Coronary artery (tissue), 2 donors: ENCODE measurements at regions not wholly inside any gene's neighbourhood (a gene's known extent, or its start where the extent isn't known, plus 50 kb on each side); places are given as distances from the start of the nearest gene placed in this dataset.

Experiments used
- DNase-seq: peaks from one replicate; pipeline ENCODE4 v3.0.0-alpha.2; 2017; ENCODE audit warnings: low spot score
- H3K27ac ChIP-seq, 2 donors: fragments of 200-600 bp; sonication (generic); one replicate each; pipeline ENCODE4 v1.5.1; 2016 to 2019
- H3K4me3 ChIP-seq: fragments of 200-600 bp; sonication (generic); 2 replicates; pipeline ENCODE4 v1.5.1; 2016; ENCODE audit warnings: mild to moderate bottlenecking, moderate library complexity
- CTCF ChIP-seq: fragments of 200-600 bp; sonication (generic); IDR thresholded peaks from one replicate; pipeline ENCODE4 v1.5.1; 2019; ENCODE audit warnings: antibody characterized with exemption

DNA sequence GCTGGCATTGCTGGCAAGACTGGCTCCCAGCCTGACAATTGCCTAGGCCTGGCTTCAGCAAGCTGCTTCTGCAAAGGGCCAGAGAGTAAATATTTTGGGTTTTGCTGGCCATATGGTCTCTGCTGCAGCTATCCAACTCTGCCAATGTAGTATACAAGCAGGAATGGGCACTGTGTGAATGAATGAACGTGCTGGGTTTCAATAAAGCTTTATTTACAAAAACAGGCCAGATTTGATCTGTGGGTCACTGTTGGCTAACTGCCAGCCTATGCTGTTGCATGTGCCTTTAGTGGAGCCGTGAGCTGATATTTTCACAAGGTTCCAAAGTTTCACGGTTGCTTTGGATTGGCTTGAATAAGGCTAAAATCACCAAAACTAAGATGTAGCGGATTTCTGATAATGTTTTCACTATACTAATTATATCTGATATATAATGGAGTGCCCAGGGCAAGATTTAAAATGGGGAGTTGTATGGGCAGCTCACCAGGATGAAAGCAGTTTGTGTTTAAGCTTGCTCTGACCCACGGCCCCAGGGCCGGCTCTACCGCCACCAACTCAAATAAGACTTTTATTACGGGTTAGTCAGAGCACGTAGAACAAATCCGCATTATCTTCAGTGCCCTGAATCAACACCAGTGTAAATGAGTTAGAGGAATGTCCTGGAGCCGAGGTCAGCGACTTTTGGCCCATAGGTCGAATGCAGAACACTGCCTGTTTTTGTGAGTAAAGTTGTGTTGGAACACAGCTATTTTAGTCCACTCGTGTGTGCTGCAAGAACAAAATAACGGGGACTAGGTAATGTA, 98.6 kb upstream of the DAP start:
- no peak overlapping the region for H3K27ac ChIP-seq
- no peak for TF ChIP-seq CTCF
- no peak for DNase-seq
- no peak overlapping the region for H3K4me3 ChIP-seq

DNA sequence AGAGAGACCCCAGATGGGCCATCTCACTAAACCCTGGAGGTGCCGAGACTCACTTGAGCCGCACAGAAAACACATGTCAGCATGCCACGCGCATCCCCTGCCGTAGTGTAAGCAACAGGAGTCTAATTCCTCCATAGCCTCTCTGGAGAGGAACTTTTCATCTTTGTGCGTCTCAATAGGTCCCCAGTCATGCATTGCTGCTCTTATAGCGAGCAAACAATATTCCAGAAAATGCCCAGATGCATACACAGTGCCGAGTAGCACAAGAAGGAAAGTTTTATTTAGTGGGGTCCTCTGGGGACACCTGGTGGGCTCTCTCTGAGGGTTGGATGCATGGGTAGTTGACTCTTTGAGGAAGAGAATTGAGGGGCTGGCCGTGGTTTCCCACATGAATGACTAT, 97.9 kb upstream of the DAP start:
- no peak for DNase-seq
- Histone ChIP-seq H3K27ac (no peak overlapping the region), H3K4me3 (no peak overlapping the region)
- TF ChIP-seq CTCF, result no peak

DNA sequence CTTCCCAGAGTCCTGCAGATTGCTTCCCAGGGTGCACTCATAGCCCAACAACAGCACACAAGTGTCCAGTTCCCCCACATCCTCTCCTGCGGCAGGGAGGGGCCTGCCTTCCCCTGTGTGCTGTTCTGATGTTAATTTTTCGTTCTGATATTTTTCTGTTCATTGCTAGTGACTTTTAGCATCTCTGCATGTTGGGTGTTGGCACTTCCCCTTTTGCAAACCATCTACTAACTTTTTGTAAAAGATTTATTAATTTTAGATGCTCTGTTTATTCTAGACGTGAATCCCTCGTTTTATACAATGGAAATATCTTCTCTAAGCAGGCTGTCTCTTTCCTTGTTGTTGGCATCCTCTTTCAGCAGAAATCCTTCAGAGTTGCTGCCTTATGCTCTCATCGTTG, 97.3 kb upstream of the DAP start:
- no peak for TF ChIP-seq CTCF
- H3K4me3 ChIP-seq, result no peak overlapping the region
- H3K27ac ChIP-seq, result no peak overlapping the region
- no peak for DNase-seq

DNA sequence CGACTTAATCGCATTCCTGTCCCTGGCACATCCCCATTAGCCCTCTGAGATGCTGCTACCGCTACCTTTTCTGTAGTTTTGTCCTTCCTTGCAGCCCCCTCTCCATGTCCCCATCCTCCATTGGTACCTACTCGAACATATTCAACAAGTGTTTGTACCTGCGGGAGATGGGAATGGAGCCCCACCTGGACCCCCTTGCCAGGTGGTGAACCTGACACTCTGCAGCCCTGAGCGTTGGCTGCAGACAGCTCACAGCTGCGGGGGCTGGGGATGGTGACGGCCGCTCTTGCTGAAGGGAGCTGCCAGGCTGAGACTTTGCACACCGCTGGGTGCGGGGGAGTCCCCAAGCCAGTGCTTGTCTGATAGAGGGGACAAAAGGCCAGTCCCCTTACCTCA, 96.3 kb upstream of the DAP start:
- peak overlapping the region; percentile 38 for H3K4me3 ChIP-seq

GRCh38 chr5:10856683-10857337, 95.8 kb upstream of the DAP start:
- no peak overlapping the region for H3K27ac ChIP-seq
- no peak for DNase-seq
- peak; percentile 42 for TF ChIP-seq CTCF
- peak overlapping the region; percentile 38 for H3K4me3 ChIP-seq

More for the DNA sequence above, 96.3 kb upstream of the DAP start:
- no peak for TF ChIP-seq CTCF
- DNase-seq, result no peak
- H3K27ac ChIP-seq, result no peak overlapping the region

DNA sequence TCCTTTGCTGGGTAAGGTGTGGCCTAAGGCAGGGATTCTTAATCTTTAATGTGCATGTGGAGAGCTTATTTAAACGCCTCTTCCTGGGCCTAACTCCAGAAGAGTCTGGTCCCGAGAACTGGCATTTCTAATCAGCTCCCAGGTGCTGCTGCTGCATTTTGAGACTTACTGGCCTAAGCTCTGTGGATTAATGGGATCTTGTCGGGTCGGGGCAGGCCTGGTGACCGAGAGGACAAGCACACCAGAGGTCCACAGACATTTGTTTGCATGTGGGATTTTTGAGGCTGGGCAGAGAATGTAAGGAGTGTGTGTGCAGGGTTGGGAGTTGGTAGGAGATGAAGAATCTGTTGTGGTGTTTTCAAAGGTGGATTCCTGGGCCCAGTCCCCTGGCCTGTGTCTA, 95.0 kb upstream of the DAP start:
- TF ChIP-seq CTCF, result no peak
- DNase-seq, result no peak
- Histone ChIP-seq H3K27ac (no peak overlapping the region), H3K4me3 (no peak overlapping the region)
